Mucosa of rectum (tissue), 2 donors: ENCODE measurements at regions not wholly inside any gene's neighbourhood (a gene's known extent, or its start where the extent isn't known, plus 50 kb on each side); places are given as distances from the start of the nearest gene placed in this dataset.

Source experiments
- H3K27ac ChIP-seq, 2 donors: one replicate each; pipeline ENCODE4 v1.7.0; 2013; ENCODE audit warnings: inconsistent platforms in 2 of 2, low read depth in 2 of 2, low read length in 2 of 2
- H3K27me3 ChIP-seq, 2 donors: one replicate each; pipeline ENCODE4 v1.7.0; 2013; ENCODE audit warnings: low read length in 2 of 2; ENCODE audit not compliant: control insufficient read depth in 2 of 2, insufficient read depth in 2 of 2
- H3K36me3 ChIP-seq, 2 donors: one replicate each; pipeline ENCODE4 v1.7.0; 2013; ENCODE audit warnings: low read length in 2 of 2; ENCODE audit not compliant: control insufficient read depth in 2 of 2, insufficient read depth in 2 of 2
- H3K4me1 ChIP-seq, 2 donors: one replicate each; pipeline ENCODE4 v1.7.0; 2013; ENCODE audit warnings: low read length in 2 of 2, mild to moderate bottlenecking in 1 of 2; ENCODE audit not compliant: control insufficient read depth in 2 of 2, insufficient read depth in 2 of 2
- H3K4me3 ChIP-seq, 2 donors: one replicate each; pipeline ENCODE4 v1.7.0; 2013; ENCODE audit warnings: low read length in 2 of 2
- H3K9ac ChIP-seq, 2 donors: one replicate each; pipeline ENCODE4 v1.7.0; 2013; ENCODE audit warnings: low read length in 2 of 2, low read depth in 1 of 2, mild to moderate bottlenecking in 1 of 2
- H3K9me3 ChIP-seq, 2 donors: one replicate each; pipeline ENCODE4 v1.7.0; 2013; ENCODE audit warnings: low read length in 2 of 2; ENCODE audit not compliant: control insufficient read depth in 2 of 2
- donor health status: healthy.
- donor health status: Normal muscosa, but diverticular disease.

- H3K27me3 ChIP-seq = no peaks in the 10 kb centered on the region
Measured at GRCh38 chr13:102993348-102993747, 72.9 kb downstream of the SLC10A2 start.

GRCh38 chr13:102984210-102984609 is 82.0 kb downstream of the SLC10A2 start:
- no peaks in the 10 kb centered on the region for H3K4me1 ChIP-seq
- H3K36me3 ChIP-seq = no peaks in the 10 kb centered on the region
- no peak overlapping the region for H3K9ac ChIP-seq
- H3K9me3 ChIP-seq = peaks cover 0 to 3% of the 10 kb centered on the region in 2 donors
- no peak overlapping the region for H3K27ac ChIP-seq
- no peaks in the 10 kb centered on the region for H3K27me3 ChIP-seq
- H3K4me3 ChIP-seq = no peak overlapping the region

More at GRCh38 chr13:102993348-102993747, 72.9 kb downstream of the SLC10A2 start:
- H3K4me1 ChIP-seq = no peaks in the 10 kb centered on the region
- no peaks in the 10 kb centered on the region for H3K36me3 ChIP-seq
- H3K9me3 ChIP-seq = no peaks in the 10 kb centered on the region
- H3K9ac ChIP-seq = no peak overlapping the region
- no peak overlapping the region for H3K27ac ChIP-seq
- no peak overlapping the region for H3K4me3 ChIP-seq

- Histone ChIP-seq H3K4me3 (no peak overlapping the region), H3K9ac (no peak overlapping the region), H3K4me1 (no peaks in the 10 kb centered on the region), H3K9me3 (peaks cover 0 to 3% of the 10 kb centered on the region in 2 donors), H3K27me3 (no peaks in the 10 kb centered on the region), H3K36me3 (no peaks in the 10 kb centered on the region), H3K27ac (no peak overlapping the region)
Measured at GRCh38 chr13:102983496-102983895, 82.7 kb downstream of the SLC10A2 start.

GRCh38 chr13:102980331-102980982 is 85.8 kb downstream of the SLC10A2 start:
- Histone ChIP-seq H3K36me3 (no peaks in the 10 kb centered on the region), H3K27ac (no peak overlapping the region), H3K9me3 (no peaks in the 10 kb centered on the region), H3K27me3 (no peaks in the 10 kb centered on the region), H3K4me3 (no peak overlapping the region), H3K4me1 (no peaks in the 10 kb centered on the region), H3K9ac (no peak overlapping the region)

- Histone ChIP-seq H3K4me1 (no peaks in the 10 kb centered on the region), H3K27me3 (no peaks in the 10 kb centered on the region), H3K4me3 (peak overlapping the region in 1 of 2 donors; percentile 9), H3K9me3 (no peaks in the 10 kb centered on the region), H3K9ac (no peak overlapping the region), H3K27ac (peak overlapping the region in 1 of 2 donors; percentile 11), H3K36me3 (no peaks in the 10 kb centered on the region)
Measured at GRCh38 chr13:102978168-102978567, 88.0 kb downstream of the SLC10A2 start.

GRCh38 chr13:102977471-102977870 is 88.7 kb downstream of the SLC10A2 start:
- Histone ChIP-seq H3K27me3 (no peaks in the 10 kb centered on the region), H3K9ac (no peak overlapping the region), H3K36me3 (no peaks in the 10 kb centered on the region), H3K9me3 (no peaks in the 10 kb centered on the region), H3K4me1 (no peaks in the 10 kb centered on the region), H3K27ac (no peak overlapping the region), H3K4me3 (peak overlapping the region in 1 of 2 donors; percentile 9)

GRCh38 chr13:102974317-102975087 is 91.7 kb downstream of the SLC10A2 start:
- no peak overlapping the region for H3K4me3 ChIP-seq
- no peak overlapping the region for H3K27ac ChIP-seq

GRCh38 chr13:102972191-102972590 is 94.0 kb downstream of the SLC10A2 start:
- Histone ChIP-seq H3K4me1 (no peaks in the 10 kb centered on the region), H3K27me3 (no peaks in the 10 kb centered on the region), H3K4me3 (no peak overlapping the region), H3K36me3 (no peaks in the 10 kb centered on the region), H3K27ac (no peak overlapping the region), H3K9ac (no peak overlapping the region), H3K9me3 (no peaks in the 10 kb centered on the region)

More at GRCh38 chr13:102974317-102975087, 91.7 kb downstream of the SLC10A2 start:
- Histone ChIP-seq H3K4me1 (no peaks in the 10 kb centered on the region), H3K9ac (no peak overlapping the region), H3K27me3 (no peaks in the 10 kb centered on the region), H3K9me3 (no peaks in the 10 kb centered on the region), H3K36me3 (no peaks in the 10 kb centered on the region)

GRCh38 chr13:102970542-102970941 is 95.7 kb downstream of the SLC10A2 start:
- no peaks in the 10 kb centered on the region for H3K27me3 ChIP-seq
- H3K27ac ChIP-seq = no peak overlapping the region
- H3K4me1 ChIP-seq = no peaks in the 10 kb centered on the region
- no peaks in the 10 kb centered on the region for H3K9me3 ChIP-seq
- no peak overlapping the region for H3K4me3 ChIP-seq
- no peaks in the 10 kb centered on the region for H3K36me3 ChIP-seq
- no peak overlapping the region for H3K9ac ChIP-seq

- H3K4me1 ChIP-seq = no peaks in the 10 kb centered on the region
- no peaks in the 10 kb centered on the region for H3K27me3 ChIP-seq
- no peaks in the 10 kb centered on the region for H3K9me3 ChIP-seq
- H3K27ac ChIP-seq = no peak overlapping the region
- no peaks in the 10 kb centered on the region for H3K36me3 ChIP-seq
- H3K4me3 ChIP-seq = no peak overlapping the region
- H3K9ac ChIP-seq = no peak overlapping the region
Measured at GRCh38 chr13:102968572-102969228, 97.5 kb downstream of the SLC10A2 start.
